ENCODE measurements at regions not wholly inside any gene's neighbourhood (a gene's known extent, or its start where the extent isn't known, plus 50 kb on each side); places are given as distances from the start of the nearest gene placed in this dataset.
"Not testable (repeated sequence)": the region's sequence is repeated elsewhere in the genome, so short reads cannot be mapped to it uniquely, and the experiment has no call there.

GRCh38 chr12:127981875-127982274, 285.1 kb upstream of the TMEM132C start:
- intact Hi-C loops (cut with micrococcal nuclease; ENCODE audit: unreplicated experiment) (no loop called here), in situ Hi-C loops (cut with MboI) (no loop called here)
- ChIA-PET RAD21 (ENCODE audit: unreplicated experiment) (no interaction called here), POLR2A (no interaction called here), CTCF (no interaction called here), SMC1A (ENCODE audit: uncharacterized antibody, unreplicated experiment) (no interaction called here)
- Histone ChIP-seq H3K36me3 (ENCODE audit: control insufficient read depth in 2 of 2, insufficient read depth in 2 of 2, low read length in 1 of 2) (no peaks in the 10 kb centered on the region), H3K9me3 (replicated peaks; ENCODE audit: control insufficient read depth, insufficient read depth, low read length) (no peaks in the 10 kb centered on the region), H3K27ac (ENCODE audit: control insufficient read depth, insufficient read depth) (no peak overlapping the region), H4K20me1 (ENCODE audit: control insufficient read depth, insufficient read depth) (no peaks in the 10 kb centered on the region), H2AFZ (ENCODE audit: control insufficient read depth, low read depth, low read length) (no peak overlapping the region), H3K4me3 (no peak overlapping the region), H3K27me3 (replicated peaks in 1 of 2; ENCODE audit: control insufficient read depth in 2 of 2, insufficient read depth in 2 of 2, low read length in 1 of 2) (no peaks in the 10 kb centered on the region), H3K4me2 (ENCODE audit: control insufficient read depth, insufficient read depth) (no peak overlapping the region), H3K4me1 (ENCODE audit: control insufficient read depth, insufficient read depth, low read length) (no peaks in the 10 kb centered on the region), H3K79me2 (ENCODE audit: control insufficient read depth, insufficient read depth, low read length) (no peaks in the 10 kb centered on the region), H3K9ac (ENCODE audit: control insufficient read depth, insufficient read depth, low read length) (no peak overlapping the region)
- no peak for TF ChIP-seq ZNF622 (IDR thresholded peaks at IDR 0.05)
- no peak for TF ChIP-seq POLR2AphosphoS5 (IDR thresholded peaks at IDR 0.05; ENCODE audit: low read length)
- TF ChIP-seq ESRRA (IDR thresholded peaks at IDR 0.05; ENCODE audit: low read length), result no peak
- TF ChIP-seq TARDBP (IDR thresholded peaks at IDR 0.05; ENCODE audit: borderline replicate concordance), result no peak
- no peak for TF ChIP-seq SREBF1 (IDR thresholded peaks at IDR 0.05; ENCODE audit: low read length)
- no peak for TF ChIP-seq MEF2B (IDR thresholded peaks at IDR 0.05; ENCODE audit: partially characterized antibody, poor library complexity, severe bottlenecking)
- ATAC-seq (no peak), FAIRE-seq (no peak), DNase-seq (ENCODE audit: low read depth, low spot score) (no peak)
- 29% methylated on average over 5 of the region's 5 CpGs for WGBS (ENCODE audit: insufficient coverage, insufficient replicate concordance, low lambda C conversion rate, missing lambda C conversion rate)
- BruUV-seq (replicated peaks), result no TSS peak

DNA sequence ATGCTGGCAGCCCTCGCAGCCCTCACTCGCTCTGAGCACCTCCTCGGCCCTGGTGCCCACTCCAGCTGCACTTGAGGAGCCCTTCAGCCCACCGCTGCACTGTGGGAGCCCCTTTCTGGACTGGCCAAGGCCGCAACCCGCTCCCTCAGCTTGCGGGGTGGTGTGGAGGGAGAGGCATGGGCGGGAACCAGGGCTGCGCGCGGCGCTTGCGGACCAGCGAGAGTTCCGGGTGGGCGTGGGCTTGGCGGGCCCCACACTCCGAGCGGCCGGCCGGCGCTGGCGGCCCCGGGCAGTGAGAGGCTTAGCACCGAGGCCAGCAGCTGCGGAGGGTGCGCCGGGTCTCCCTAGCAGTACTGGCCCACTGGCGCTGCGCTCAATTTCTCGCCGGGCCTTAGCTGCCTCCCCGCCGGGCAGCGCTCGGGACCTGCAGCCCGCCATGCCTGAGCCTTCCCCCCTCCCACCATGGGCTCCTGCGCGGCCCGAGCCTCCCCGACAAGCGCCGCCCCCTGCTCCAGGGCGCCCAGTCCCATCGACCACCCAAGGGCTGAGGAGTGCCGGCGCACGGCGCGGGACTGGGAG, 283.7 kb upstream of the TMEM132C start:
- CTCF ChIA-PET; FAIRE-seq; RAD21 ChIA-PET (ENCODE audit: unreplicated experiment); H3K4me3 ChIP-seq; H3K9ac ChIP-seq (ENCODE audit: control insufficient read depth, insufficient read depth, low read length); H3K4me1 ChIP-seq (ENCODE audit: control insufficient read depth, insufficient read depth, low read length); H3K9me3 ChIP-seq (replicated peaks; ENCODE audit: control insufficient read depth, insufficient read depth, low read length); H3K79me2 ChIP-seq (ENCODE audit: control insufficient read depth, insufficient read depth, low read length); ATAC-seq; SMC1A ChIA-PET (ENCODE audit: uncharacterized antibody, unreplicated experiment); H3K27me3 ChIP-seq (replicated peaks in 1 of 2; ENCODE audit: control insufficient read depth in 2 of 2, insufficient read depth in 2 of 2, low read length in 1 of 2); intact Hi-C loops (cut with micrococcal nuclease; ENCODE audit: unreplicated experiment); in situ Hi-C loops (cut with MboI); H3K4me2 ChIP-seq (ENCODE audit: control insufficient read depth, insufficient read depth); H2AFZ ChIP-seq (ENCODE audit: control insufficient read depth, low read depth, low read length); H3K36me3 ChIP-seq (ENCODE audit: control insufficient read depth in 2 of 2, insufficient read depth in 2 of 2, low read length in 1 of 2); H4K20me1 ChIP-seq (ENCODE audit: control insufficient read depth, insufficient read depth); H3K27ac ChIP-seq (ENCODE audit: control insufficient read depth, insufficient read depth); POLR2A ChIA-PET; DNase-seq (ENCODE audit: low read depth, low spot score); BruUV-seq (replicated peaks): not testable (repeated sequence)
- 75% methylated on average over 39 of the region's 50 CpGs for WGBS (ENCODE audit: insufficient coverage, insufficient replicate concordance, low lambda C conversion rate, missing lambda C conversion rate)
